H9 (cell line): ENCODE measurements at regions not wholly inside any gene's neighbourhood (a gene's known extent, or its start where the extent isn't known, plus 50 kb on each side); places are given as distances from the start of the nearest gene placed in this dataset.

Experiments
- DNase-seq: peaks from one replicate; pipeline ENCODE4 v3.0.0-alpha.2; 2017
- H2AFZ ChIP-seq: one replicate; pipeline ENCODE4 v1.6.1; 2013; ENCODE audit warnings: mild to moderate bottlenecking, low read length, control low read depth, moderate library complexity
- H2AK5ac ChIP-seq: 2 replicates; pipeline ENCODE4 v1.6.1; 2013; ENCODE audit warnings: low read length, control low read depth, mixed read lengths; ENCODE audit not compliant: insufficient read length
- H2BK120ac ChIP-seq: one replicate; pipeline ENCODE4 v1.6.1; 2013; ENCODE audit warnings: low read depth, mild to moderate bottlenecking, low read length, control low read depth, inconsistent platforms; ENCODE audit not compliant: poor library complexity, severe bottlenecking
- H2BK12ac ChIP-seq: 2 replicates; pipeline ENCODE4 v1.6.1; 2013; ENCODE audit warnings: low read length, control low read depth, mixed read lengths, low read depth; ENCODE audit not compliant: insufficient read length
- H2BK15ac ChIP-seq: 2 replicates; pipeline ENCODE4 v1.6.1; 2013; ENCODE audit warnings: low read depth, low read length, control low read depth
- H2BK20ac ChIP-seq: one replicate; pipeline ENCODE4 v1.6.1; 2013; ENCODE audit warnings: low read depth, mild to moderate bottlenecking, low read length, control low read depth, inconsistent platforms; ENCODE audit not compliant: poor library complexity, severe bottlenecking
- H2BK5ac ChIP-seq: 2 replicates; pipeline ENCODE4 v1.6.1; 2013; ENCODE audit warnings: low read length, control low read depth, mixed read lengths; ENCODE audit not compliant: insufficient read length
- H3K14ac ChIP-seq: 2 replicates; pipeline ENCODE4 v1.6.1; 2013; ENCODE audit warnings: low read length, control low read depth; ENCODE audit not compliant: insufficient read depth
- H3K18ac ChIP-seq: 2 replicates; pipeline ENCODE4 v1.6.1; 2013; ENCODE audit warnings: low read depth, mild to moderate bottlenecking, mixed read lengths, low read length, control low read depth; ENCODE audit not compliant: insufficient read length
- H3K23ac ChIP-seq: 2 replicates; pipeline ENCODE4 v1.6.1; 2013; ENCODE audit warnings: low read length, control low read depth, mixed read lengths, low read depth; ENCODE audit not compliant: insufficient read length
- H3K23me2 ChIP-seq: 2 replicates; pipeline ENCODE4 v1.6.1; 2013; ENCODE audit warnings: low read depth, mild to moderate bottlenecking, mixed read lengths, low read length, control low read depth; ENCODE audit not compliant: insufficient read length, poor library complexity, severe bottlenecking
- H3K27ac ChIP-seq: 2 replicates; pipeline ENCODE4 v1.5.1; 2013; ENCODE audit warnings: low read length, control low read depth, mixed read lengths, low read depth; ENCODE audit not compliant: insufficient read length
- H3K27me3 ChIP-seq: 2 replicates; pipeline ENCODE4 v1.6.1; 2013; ENCODE audit warnings: low read length, control low read depth, inconsistent platforms; ENCODE audit not compliant: insufficient read depth
- H3K4ac ChIP-seq: 2 replicates; pipeline ENCODE4 v1.6.1; 2013; ENCODE audit warnings: low read depth, mild to moderate bottlenecking, control low read depth, inconsistent platforms, low read length, moderate library complexity
- H3K4me1 ChIP-seq: 2 replicates; pipeline ENCODE4 v1.6.1; 2013; ENCODE audit warnings: low read length, control low read depth, inconsistent platforms; ENCODE audit not compliant: insufficient read depth
- H3K4me2 ChIP-seq: 2 replicates; pipeline ENCODE4 v1.6.1; 2013; ENCODE audit warnings: low read length, control low read depth, mixed read lengths; ENCODE audit not compliant: insufficient read length, insufficient read depth
- H3K56ac ChIP-seq: 2 replicates; pipeline ENCODE4 v1.6.1; 2013; ENCODE audit warnings: low read depth, mild to moderate bottlenecking, mixed read lengths, low read length, control low read depth; ENCODE audit not compliant: insufficient read length
- H3K79me1 ChIP-seq: 2 replicates; pipeline ENCODE4 v1.6.1; 2013; ENCODE audit warnings: low read depth, mild to moderate bottlenecking, moderate library complexity, low read length, control low read depth, inconsistent platforms; ENCODE audit not compliant: insufficient read depth, poor library complexity, severe bottlenecking
- H3K79me2 ChIP-seq: 2 replicates; pipeline ENCODE4 v1.6.1; 2013; ENCODE audit warnings: low read length, control low read depth, inconsistent platforms; ENCODE audit not compliant: insufficient read depth
- H3K9ac ChIP-seq: 2 replicates; pipeline ENCODE4 v1.6.1; 2013; ENCODE audit warnings: low read length, control low read depth, mixed read lengths; ENCODE audit not compliant: insufficient read length; ENCODE audit errors: extremely low read depth
- H3K9me3 ChIP-seq: one replicate; pipeline ENCODE4 v1.6.1; 2013; ENCODE audit warnings: low read depth, low read length, inconsistent platforms; ENCODE audit not compliant: control insufficient read depth
- H3T11ph ChIP-seq: one replicate; pipeline ENCODE4 v1.6.1; 2013; ENCODE audit warnings: mild to moderate bottlenecking, low read length, control low read depth, inconsistent platforms
- H4K20me1 ChIP-seq: one replicate; pipeline ENCODE4 v1.6.1; 2013; ENCODE audit not compliant: control insufficient read depth, insufficient read length, insufficient read depth
- H4K5ac ChIP-seq: 2 replicates; pipeline ENCODE4 v1.6.1; 2013; ENCODE audit warnings: low read depth, mild to moderate bottlenecking, mixed read lengths, low read length, control low read depth; ENCODE audit not compliant: insufficient read length
- H4K8ac ChIP-seq: replicated peaks from 2 replicates; pipeline ENCODE4 v1.6.1; 2013; ENCODE audit warnings: low read length, control low read depth, mixed read lengths, low read depth; ENCODE audit not compliant: insufficient read length
- H4K91ac ChIP-seq: 2 replicates; pipeline ENCODE4 v1.6.1; 2013; ENCODE audit warnings: low read depth, mild to moderate bottlenecking, moderate library complexity, mixed read lengths, low read length, control low read depth; ENCODE audit not compliant: insufficient read length
- H3K27ac Mint-ChIP-seq, 3 experiments: 2 replicates in 2 of 3; 3 replicates in 1 of 3; pipeline ENCODE4 v1.8.0; 2020 to 2021; ENCODE audit warnings: mixed read lengths in 3 of 3, mild to moderate bottlenecking in 1 of 3, moderate library complexity in 1 of 3
- H3K27me3 Mint-ChIP-seq: 2 replicates; pipeline ENCODE4 v1.8.0; 2021; ENCODE audit warnings: low read depth, mild to moderate bottlenecking, moderate library complexity, mixed read lengths
- H3K36me3 Mint-ChIP-seq, 3 experiments: 2 replicates in 2 of 3; 3 replicates in 1 of 3; pipeline ENCODE4 v1.8.0; 2020 to 2021; ENCODE audit warnings: low read depth in 3 of 3, mixed read lengths in 3 of 3; ENCODE audit not compliant: insufficient read depth in 1 of 3
- H3K4me1 Mint-ChIP-seq, 2 experiments: 2 replicates each; pipeline ENCODE4 v1.8.0; 2020; ENCODE audit warnings: mixed read lengths in 2 of 2
- H3K4me3 Mint-ChIP-seq, 2 experiments: 2 replicates in 1 of 2; 3 replicates in 1 of 2; pipeline ENCODE4 v1.8.0; 2020 to 2021; ENCODE audit warnings: mild to moderate bottlenecking in 2 of 2, mixed read lengths in 2 of 2, moderate library complexity in 1 of 2
- H3K9me3 Mint-ChIP-seq, 2 experiments: 2 replicates in 1 of 2; 3 replicates in 1 of 2; pipeline ENCODE4 v1.8.0; 2020; ENCODE audit warnings: mild to moderate bottlenecking in 2 of 2, mixed read lengths in 2 of 2, moderate library complexity in 1 of 2
- CTCF ChIP-seq: fragments of 200-600 bp; sonication (generic); conservative IDR thresholded peaks from 3 replicates; pipeline ENCODE4 v1.8.0; 2021; ENCODE audit warnings: antibody characterized with exemption, mild to moderate bottlenecking
- WGBS: extraction: QIAGEN DNeasy Blood & Tissue Kit; methylation state at CpG from one replicate; pipeline ENCODE4 v1.1.7; 2013; ENCODE audit warnings: missing lambda C conversion rate, low lambda C conversion rate, mixed read lengths; ENCODE audit not compliant: insufficient read length; ENCODE audit errors: extremely low coverage; 5-methylcytosine and 5-hydroxymethylcytosine counted together

- no peak overlapping the region for H3K56ac ChIP-seq
- no peak overlapping the region for H4K5ac ChIP-seq
- Mint-ChIP-seq H3K36me3 (peaks cover 0 to 2% (median 0%) of the 10 kb centered on the region in 3 experiments; a peak in 2 of 7 replicates), H3K27ac (no peak overlapping the region), H3K27me3 (no peaks in the 10 kb centered on the region), H3K4me1 (peaks cover 2% of the 10 kb centered on the region in 2 experiments), H3K9me3 (no peaks in the 10 kb centered on the region), H3K4me3 (no peak overlapping the region)
- no peaks in the 10 kb centered on the region for H3K9me3 ChIP-seq
- H3T11ph ChIP-seq, result no peak overlapping the region
- H4K20me1 ChIP-seq, result no peaks in the 10 kb centered on the region
- no peak overlapping the region for H4K91ac ChIP-seq
- no peak overlapping the region for H3K27ac ChIP-seq
- H2BK5ac ChIP-seq, result no peak overlapping the region
- H3K4me1 ChIP-seq, result no peaks in the 10 kb centered on the region
- H3K9ac ChIP-seq, result no peak overlapping the region
- no peak overlapping the region for H2BK15ac ChIP-seq
- H2BK20ac ChIP-seq, result no peak overlapping the region
- H3K79me1 ChIP-seq, result no peaks in the 10 kb centered on the region
- no CpG with 5 or more reads among the region's 7 CpGs for WGBS
- no peak for TF ChIP-seq CTCF
- no peak overlapping the region for H2AK5ac ChIP-seq
- no peak overlapping the region for H3K4ac ChIP-seq
- H3K27me3 ChIP-seq, result no peaks in the 10 kb centered on the region
- H2BK120ac ChIP-seq, result no peak overlapping the region
- no peak for DNase-seq
- H3K23ac ChIP-seq, result no peak overlapping the region
- H3K4me2 ChIP-seq, result no peak overlapping the region
- no peak overlapping the region for H3K14ac ChIP-seq
- H3K79me2 ChIP-seq, result no peaks in the 10 kb centered on the region
- H2AFZ ChIP-seq, result no peak overlapping the region
- H4K8ac ChIP-seq, result no peak overlapping the region
- H2BK12ac ChIP-seq, result no peak overlapping the region
- no peaks in the 10 kb centered on the region for H3K23me2 ChIP-seq
- no peak overlapping the region for H3K18ac ChIP-seq
These were observed 65.7 kb downstream of the KLF12 start for GRCh38 chr13:74068471-74068870.
